Pancreas (tissue), 10 donors: ENCODE measurements at regions not wholly inside any gene's neighbourhood (a gene's known extent, or its start where the extent isn't known, plus 50 kb on each side); places are given as distances from the start of the nearest gene placed in this dataset.

Experiments used
- ATAC-seq, 4 donors: fragments of 200-7000 bp; cut with Tn5 transposase; one replicate each; pipeline versions ENCODE4 v1.8.0 to v1.9.1; 2020; ENCODE audit warnings: mild to moderate bottlenecking in 4 of 4, moderate library complexity in 4 of 4
- DNase-seq, 6 donors: peaks; one replicate each; pipeline ENCODE4 v3.0.0-alpha.2; 2020
- FAIRE-seq: peaks from 2 replicates; lab custom pipeline; 2012; peaks lifted over from hg19 to GRCh38; lab: Jason Lieb, UNC
- H3K27ac ChIP-seq, 4 donors: fragments of 200-600 bp; sonication (generic); 1 replicate in 3 of 4; 2 replicates in 1 of 4; pipeline versions ENCODE4 v1.5.0 to v1.8.0; 2020
- H3K27me3 ChIP-seq, 4 donors: fragments of 200-600 bp; one replicate each; pipeline ENCODE4 v1.8.0; 2021
- H3K36me3 ChIP-seq, 3 donors: fragments of 200-600 bp; sonication (generic) in 1 of 3; one replicate each; pipeline versions ENCODE4 v1.5.0 to v1.8.0; 2020 to 2021
- H3K4me1 ChIP-seq, 3 donors: fragments of 200-600 bp; one replicate each; pipeline ENCODE4 v1.8.0; 2021
- H3K4me3 ChIP-seq, 4 donors: fragments of 200-600 bp; sonication (generic) in 2 of 4; one replicate each; pipeline versions ENCODE4 v1.5.0 to v1.8.0; 2020 to 2021
- H3K9me3 ChIP-seq, 4 donors: fragments of 200-600 bp; one replicate each; pipeline ENCODE4 v1.8.0; 2021
- CTCF ChIP-seq, 4 donors: fragments of 200-600 bp; sonication (generic) in 3 of 4; IDR thresholded peaks; one replicate each; pipeline versions ENCODE4 v1.5.0 to v1.8.0; 2021; ENCODE audit warnings: antibody characterized with exemption in 4 of 4
- WGBS, 2 donors: extraction: QIAGEN DNeasy Blood & Tissue Kit; methylation state at CpG; one replicate each; pipeline ENCODE4 v1.1.7; 2013; 5-methylcytosine and 5-hydroxymethylcytosine counted together
- intact Hi-C, 3 donors: fragments of 100-400 bp; cut with DNase I; formaldehyde crosslinking; loops; one replicate each; pipeline versions ENCODE4 v1.11.1 to v1.14.2; 2022
- donor health status: healthy with polysubstance abuse.
- donor health status: DM: no; HTN: no; CAD: no; lungs with moderate emphysema.
- donor health status: DM: no; HTN: no; CAD: no.
- donor health status: control.
- donor health status: control.
- donor health status: Bipolar disorder and iron deficiency.
- donor health status: DM: yes; HTN: yes; CAD: no.
- donor health status: DM: no; HTN: no; CAD: no.
- donor health status: DM: no; HTN: no; CAD: no.
- donor health status: DM: yes; HTN: yes; CAD: no.

GRCh38 chr4:97110506-97110905 lies 1032.8 kb downstream of the STPG2 start:
- H3K27me3 ChIP-seq, result no peaks in the 10 kb centered on the region
- DNase-seq (no peak), ATAC-seq (no peak), FAIRE-seq (no peak)
- TF ChIP-seq CTCF (IDR thresholded peaks at IDR 0.05), result no peak
- no peaks in the 10 kb centered on the region for H3K9me3 ChIP-seq
- no peak overlapping the region for H3K4me3 ChIP-seq
- 45 to 58% methylated on average over 1 of the region's 1 CpG for WGBS, 2 donors
- no peaks in the 10 kb centered on the region for H3K4me1 ChIP-seq
- H3K36me3 ChIP-seq, result no peaks in the 10 kb centered on the region
- no peak overlapping the region for H3K27ac ChIP-seq
- intact Hi-C loops, result no loop called here

GRCh38 chr4:97116511-97116910 lies 1026.8 kb downstream of the STPG2 start:
- Histone ChIP-seq H3K36me3 (no peaks in the 10 kb centered on the region), H3K27me3 (no peaks in the 10 kb centered on the region), H3K4me3 (no peak overlapping the region), H3K4me1 (no peaks in the 10 kb centered on the region), H3K9me3 (no peaks in the 10 kb centered on the region), H3K27ac (no peak overlapping the region)
- no peak for ATAC-seq
- FAIRE-seq, result no peak
- no peak for TF ChIP-seq CTCF (IDR thresholded peaks at IDR 0.05)
- intact Hi-C loops, result loop anchor here in 1 of 3 donors (5.0 kb wide), 1 partner anchor 221 kb away; no protein-coding TSS in a partner anchor
- DNase-seq, result no peak
- WGBS, 2 donors, result 37 to 58% methylated on average over 2 of the region's 2 CpGs

- WGBS, 2 donors, result 37 to 51% methylated on average over 1 of the region's 1 CpG
- Histone ChIP-seq H3K4me1 (no peaks in the 10 kb centered on the region), H3K36me3 (no peaks in the 10 kb centered on the region), H3K27me3 (no peaks in the 10 kb centered on the region), H3K9me3 (no peaks in the 10 kb centered on the region), H3K4me3 (no peak overlapping the region), H3K27ac (no peak overlapping the region)
- intact Hi-C loops, result no loop called here
- DNase-seq (no peak), FAIRE-seq (no peak), ATAC-seq (no peak)
- TF ChIP-seq CTCF (IDR thresholded peaks at IDR 0.05), result no peak
These were observed 1021.8 kb downstream of the STPG2 start for GRCh38 chr4:97121493-97121892.

DNA sequence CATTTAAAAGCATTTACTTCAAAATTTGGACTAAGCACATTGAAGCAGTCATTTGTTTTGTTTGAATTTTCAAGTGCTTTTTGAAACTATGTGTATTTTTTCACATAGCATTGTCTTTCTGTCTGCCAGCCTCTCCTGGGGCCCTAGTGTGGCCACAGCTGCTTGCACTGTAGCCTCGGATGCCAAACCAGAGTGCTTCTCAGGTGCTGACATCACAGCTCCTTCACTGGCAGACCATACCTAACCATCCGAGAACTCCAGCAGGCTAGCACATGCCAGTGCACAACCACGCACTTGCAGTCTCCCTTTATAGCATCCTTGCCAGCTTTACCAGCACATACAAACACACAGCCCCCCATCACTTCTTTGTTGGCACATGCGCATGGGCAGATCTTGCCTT lies 1019.7 kb downstream of the STPG2 start:
- H3K36me3 ChIP-seq, result no peaks in the 10 kb centered on the region
- no peak for DNase-seq
- TF ChIP-seq CTCF (IDR thresholded peaks at IDR 0.05), result no peak
- FAIRE-seq, result no peak
- no peaks in the 10 kb centered on the region for H3K27me3 ChIP-seq
- no peaks in the 10 kb centered on the region for H3K9me3 ChIP-seq
- no peak overlapping the region for H3K4me3 ChIP-seq
- WGBS, 2 donors, result 57 to 79% methylated on average over 4 of the region's 4 CpGs
- no peak for ATAC-seq
- no peaks in the 10 kb centered on the region for H3K4me1 ChIP-seq
- no peak overlapping the region for H3K27ac ChIP-seq
- intact Hi-C loops, result no loop called here

DNA sequence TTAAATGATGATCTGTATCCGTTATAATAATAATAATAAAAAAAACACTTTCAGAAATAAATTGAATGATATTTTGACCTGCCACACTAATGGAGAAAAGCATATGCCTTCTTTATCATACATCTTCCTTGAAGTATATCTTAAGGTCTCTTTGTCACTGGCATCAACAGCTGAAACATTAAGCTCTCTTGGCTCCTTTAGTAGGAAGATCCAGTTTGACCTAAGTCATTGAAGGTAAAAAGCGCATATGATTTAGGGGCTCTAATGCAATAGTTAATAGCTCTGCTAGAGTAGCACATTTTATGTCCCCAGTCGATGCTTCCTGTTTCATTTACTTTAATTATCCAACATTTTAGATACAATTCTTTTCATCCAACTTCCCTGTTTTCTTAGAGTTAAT lies 1010.8 kb downstream of the STPG2 start:
- TF ChIP-seq CTCF (IDR thresholded peaks at IDR 0.05), result no peak
- ATAC-seq, result no peak
- no peak overlapping the region for H3K27ac ChIP-seq
- no peak for DNase-seq
- H3K36me3 ChIP-seq, result no peaks in the 10 kb centered on the region
- no peaks in the 10 kb centered on the region for H3K4me1 ChIP-seq
- H3K27me3 ChIP-seq, result peaks cover 0 to 4% (median 0%) of the 10 kb centered on the region in 4 donors
- no peak for FAIRE-seq
- WGBS, 2 donors, result 48 to 63% methylated on average over 3 of the region's 3 CpGs
- H3K4me3 ChIP-seq, result no peak overlapping the region
- intact Hi-C loops, result no loop called here
- no peaks in the 10 kb centered on the region for H3K9me3 ChIP-seq
